ENCODE measurements at regions not wholly inside any gene's neighbourhood (a gene's known extent, or its start where the extent isn't known, plus 50 kb on each side); places are given as distances from the start of the nearest gene placed in this dataset.

DNA sequence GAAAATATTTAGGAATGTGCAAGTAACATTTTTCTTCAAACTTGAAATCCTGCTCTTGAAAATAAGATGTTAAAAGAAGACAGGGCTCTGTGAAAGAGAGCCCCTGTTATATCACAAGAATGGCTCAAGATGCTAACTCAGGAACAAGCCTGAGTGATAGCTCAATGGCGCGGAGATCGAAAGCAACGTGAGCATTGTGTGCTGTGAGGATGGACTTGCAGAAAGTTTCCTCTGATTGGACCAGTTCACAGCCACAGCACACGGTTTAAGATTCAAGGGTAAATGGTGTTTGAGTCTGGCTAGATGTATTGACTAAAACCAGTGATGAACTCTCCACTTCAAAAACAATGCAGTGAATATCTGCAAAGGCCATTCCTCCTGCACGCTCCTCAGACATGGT lies 2387.0 kb downstream of the MAT2B start:
- TF ChIP-seq CTCF (IDR thresholded peaks at IDR 0.05; ENCODE audit: low read length) (no peak), EZH2 (IDR thresholded peaks at IDR 0.05; ENCODE audit: borderline replicate concordance, low read length) (no peak)
